ENCODE measurements at regions not wholly inside any gene's neighbourhood (a gene's known extent, or its start where the extent isn't known, plus 50 kb on each side); places are given as distances from the start of the nearest gene placed in this dataset.

DNA sequence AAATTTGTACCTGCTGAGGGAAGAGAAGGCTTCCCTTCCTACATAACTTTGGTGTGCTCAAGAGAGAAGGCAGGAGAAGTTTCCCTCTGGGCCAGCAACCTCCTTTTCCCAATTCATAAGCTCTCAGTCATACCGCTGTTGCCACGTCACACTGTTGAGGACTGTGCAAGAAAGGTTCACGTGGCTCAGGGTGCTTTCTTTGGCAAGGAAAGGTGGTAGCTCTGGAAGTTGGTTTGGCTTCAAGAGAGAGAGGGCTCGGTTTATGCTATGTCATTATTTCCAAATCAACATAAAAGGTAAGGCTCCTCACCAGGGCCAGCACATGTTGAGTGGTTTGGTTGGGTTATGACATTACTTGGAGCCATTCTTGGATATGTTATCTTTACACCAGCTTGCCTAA, 77.3 kb downstream of the TNFSF18 start:
- TF ChIP-seq CTCF (IDR thresholded peaks at IDR 0.05; ENCODE audit: low read depth, low read length, poor library complexity, severe bottlenecking) (no peak), EZH2phosphoT487 (IDR thresholded peaks at IDR 0.05; ENCODE audit: borderline replicate concordance, low read length) (no peak)
